ENCODE measurements at regions not wholly inside any gene's neighbourhood (a gene's known extent, or its start where the extent isn't known, plus 50 kb on each side); places are given as distances from the start of the nearest gene placed in this dataset.

DNA sequence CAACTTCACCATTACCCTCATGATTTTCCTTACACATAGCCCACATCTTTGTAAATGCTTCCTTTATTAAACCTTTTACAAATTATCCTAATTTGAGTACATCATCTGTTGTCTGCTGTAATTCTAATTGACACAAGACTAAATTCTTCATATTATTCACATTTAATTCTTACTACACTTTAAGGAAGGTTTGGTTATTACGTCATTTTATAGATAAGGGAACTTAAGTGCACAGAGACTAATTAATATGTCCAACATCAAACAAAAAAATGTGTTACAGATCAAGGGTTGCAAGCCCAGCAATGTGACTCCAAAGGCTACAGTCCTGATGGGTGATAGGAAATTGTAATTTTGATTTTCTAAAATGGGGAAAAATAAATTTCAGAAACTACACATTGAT, 289.1 kb upstream of the ZNF385D start:
- no peak for ATAC-seq
- TF ChIP-seq SNAI2 (CRISPR knock-in tag; IDR thresholded peaks at IDR 0.05) (no peak), ZNF70 (CRISPR knock-in tag; IDR thresholded peaks at IDR 0.05) (no peak), ZFP3 (CRISPR knock-in tag; IDR thresholded peaks at IDR 0.05) (no peak), ZC3H10 (CRISPR knock-in tag; IDR thresholded peaks at IDR 0.05) (no peak), ZNF565 (CRISPR knock-in tag; conservative IDR thresholded peaks at IDR 0.05; ENCODE audit: low read depth) (no peak), OSR1 (CRISPR knock-in tag; IDR thresholded peaks at IDR 0.05) (no peak), PPARA (CRISPR knock-in tag; IDR thresholded peaks at IDR 0.05; ENCODE audit: borderline replicate concordance) (no peak), TOX (CRISPR knock-in tag; IDR thresholded peaks at IDR 0.05; ENCODE audit: borderline replicate concordance) (no peak), ZNF8 (CRISPR knock-in tag; IDR thresholded peaks at IDR 0.05) (no peak), ARNTL (CRISPR knock-in tag; IDR thresholded peaks at IDR 0.05; ENCODE audit: borderline replicate concordance, low read depth) (no peak), TCF4 (CRISPR knock-in tag; IDR thresholded peaks at IDR 0.05; ENCODE audit: borderline replicate concordance) (no peak), ZFP30 (CRISPR knock-in tag; IDR thresholded peaks at IDR 0.05) (no peak), ISL1 (CRISPR knock-in tag; IDR thresholded peaks at IDR 0.05) (no peak)
- TF ChIP-seq, protein P1, sequence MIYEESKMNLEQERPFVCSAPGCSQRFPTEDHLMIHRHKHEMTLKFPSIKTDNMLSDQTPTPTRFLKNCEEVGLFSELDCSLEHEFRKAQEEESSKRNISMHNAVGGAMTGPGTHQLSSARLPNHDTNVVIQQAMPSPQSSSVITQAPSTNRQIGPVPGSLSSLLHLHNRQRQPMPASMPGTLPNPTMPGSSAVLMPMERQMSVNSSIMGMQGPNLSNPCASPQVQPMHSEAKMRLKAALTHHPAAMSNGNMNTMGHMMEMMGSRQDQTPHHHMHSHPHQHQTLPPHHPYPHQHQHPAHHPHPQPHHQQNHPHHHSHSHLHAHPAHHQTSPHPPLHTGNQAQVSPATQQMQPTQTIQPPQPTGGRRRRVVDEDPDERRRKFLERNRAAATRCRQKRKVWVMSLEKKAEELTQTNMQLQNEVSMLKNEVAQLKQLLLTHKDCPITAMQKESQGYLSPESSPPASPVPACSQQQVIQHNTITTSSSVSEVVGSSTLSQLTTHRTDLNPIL (CRISPR knock-in tag; IDR thresholded peaks at IDR 0.05; ENCODE audit: low read depth), result no peak
- TF ChIP-seq, protein P2, sequence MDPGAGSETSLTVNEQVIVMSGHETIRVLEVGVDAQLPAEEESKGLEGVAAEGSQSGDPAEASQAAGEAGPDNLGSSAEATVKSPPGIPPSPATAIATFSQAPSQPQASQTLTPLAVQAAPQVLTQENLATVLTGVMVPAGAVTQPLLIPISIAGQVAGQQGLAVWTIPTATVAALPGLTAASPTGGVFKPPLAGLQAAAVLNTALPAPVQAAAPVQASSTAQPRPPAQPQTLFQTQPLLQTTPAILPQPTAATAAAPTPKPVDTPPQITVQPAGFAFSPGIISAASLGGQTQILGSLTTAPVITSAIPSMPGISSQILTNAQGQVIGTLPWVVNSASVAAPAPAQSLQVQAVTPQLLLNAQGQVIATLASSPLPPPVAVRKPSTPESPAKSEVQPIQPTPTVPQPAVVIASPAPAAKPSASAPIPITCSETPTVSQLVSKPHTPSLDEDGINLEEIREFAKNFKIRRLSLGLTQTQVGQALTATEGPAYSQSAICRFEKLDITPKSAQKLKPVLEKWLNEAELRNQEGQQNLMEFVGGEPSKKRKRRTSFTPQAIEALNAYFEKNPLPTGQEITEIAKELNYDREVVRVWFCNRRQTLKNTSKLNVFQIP (CRISPR knock-in tag; IDR thresholded peaks at IDR 0.05; ENCODE audit: borderline replicate concordance, low read depth), result no peak
- TF ChIP-seq, protein P3, sequence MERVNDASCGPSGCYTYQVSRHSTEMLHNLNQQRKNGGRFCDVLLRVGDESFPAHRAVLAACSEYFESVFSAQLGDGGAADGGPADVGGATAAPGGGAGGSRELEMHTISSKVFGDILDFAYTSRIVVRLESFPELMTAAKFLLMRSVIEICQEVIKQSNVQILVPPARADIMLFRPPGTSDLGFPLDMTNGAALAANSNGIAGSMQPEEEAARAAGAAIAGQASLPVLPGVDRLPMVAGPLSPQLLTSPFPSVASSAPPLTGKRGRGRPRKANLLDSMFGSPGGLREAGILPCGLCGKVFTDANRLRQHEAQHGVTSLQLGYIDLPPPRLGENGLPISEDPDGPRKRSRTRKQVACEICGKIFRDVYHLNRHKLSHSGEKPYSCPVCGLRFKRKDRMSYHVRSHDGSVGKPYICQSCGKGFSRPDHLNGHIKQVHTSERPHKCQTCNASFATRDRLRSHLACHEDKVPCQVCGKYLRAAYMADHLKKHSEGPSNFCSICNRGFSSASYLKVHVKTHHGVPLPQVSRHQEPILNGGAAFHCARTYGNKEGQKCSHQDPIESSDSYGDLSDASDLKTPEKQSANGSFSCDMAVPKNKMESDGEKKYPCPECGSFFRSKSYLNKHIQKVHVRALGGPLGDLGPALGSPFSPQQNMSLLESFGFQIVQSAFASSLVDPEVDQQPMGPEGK (CRISPR knock-in tag; IDR thresholded peaks at IDR 0.05; ENCODE audit: borderline replicate concordance), result no peak
- TF ChIP-seq, protein P4, sequence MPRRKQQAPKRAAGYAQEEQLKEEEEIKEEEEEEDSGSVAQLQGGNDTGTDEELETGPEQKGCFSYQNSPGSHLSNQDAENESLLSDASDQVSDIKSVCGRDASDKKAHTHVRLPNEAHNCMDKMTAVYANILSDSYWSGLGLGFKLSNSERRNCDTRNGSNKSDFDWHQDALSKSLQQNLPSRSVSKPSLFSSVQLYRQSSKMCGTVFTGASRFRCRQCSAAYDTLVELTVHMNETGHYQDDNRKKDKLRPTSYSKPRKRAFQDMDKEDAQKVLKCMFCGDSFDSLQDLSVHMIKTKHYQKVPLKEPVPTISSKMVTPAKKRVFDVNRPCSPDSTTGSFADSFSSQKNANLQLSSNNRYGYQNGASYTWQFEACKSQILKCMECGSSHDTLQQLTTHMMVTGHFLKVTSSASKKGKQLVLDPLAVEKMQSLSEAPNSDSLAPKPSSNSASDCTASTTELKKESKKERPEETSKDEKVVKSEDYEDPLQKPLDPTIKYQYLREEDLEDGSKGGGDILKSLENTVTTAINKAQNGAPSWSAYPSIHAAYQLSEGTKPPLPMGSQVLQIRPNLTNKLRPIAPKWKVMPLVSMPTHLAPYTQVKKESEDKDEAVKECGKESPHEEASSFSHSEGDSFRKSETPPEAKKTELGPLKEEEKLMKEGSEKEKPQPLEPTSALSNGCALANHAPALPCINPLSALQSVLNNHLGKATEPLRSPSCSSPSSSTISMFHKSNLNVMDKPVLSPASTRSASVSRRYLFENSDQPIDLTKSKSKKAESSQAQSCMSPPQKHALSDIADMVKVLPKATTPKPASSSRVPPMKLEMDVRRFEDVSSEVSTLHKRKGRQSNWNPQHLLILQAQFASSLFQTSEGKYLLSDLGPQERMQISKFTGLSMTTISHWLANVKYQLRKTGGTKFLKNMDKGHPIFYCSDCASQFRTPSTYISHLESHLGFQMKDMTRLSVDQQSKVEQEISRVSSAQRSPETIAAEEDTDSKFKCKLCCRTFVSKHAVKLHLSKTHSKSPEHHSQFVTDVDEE (CRISPR knock-in tag; IDR thresholded peaks at IDR 0.05), result no peak
- TF ChIP-seq, protein P5, sequence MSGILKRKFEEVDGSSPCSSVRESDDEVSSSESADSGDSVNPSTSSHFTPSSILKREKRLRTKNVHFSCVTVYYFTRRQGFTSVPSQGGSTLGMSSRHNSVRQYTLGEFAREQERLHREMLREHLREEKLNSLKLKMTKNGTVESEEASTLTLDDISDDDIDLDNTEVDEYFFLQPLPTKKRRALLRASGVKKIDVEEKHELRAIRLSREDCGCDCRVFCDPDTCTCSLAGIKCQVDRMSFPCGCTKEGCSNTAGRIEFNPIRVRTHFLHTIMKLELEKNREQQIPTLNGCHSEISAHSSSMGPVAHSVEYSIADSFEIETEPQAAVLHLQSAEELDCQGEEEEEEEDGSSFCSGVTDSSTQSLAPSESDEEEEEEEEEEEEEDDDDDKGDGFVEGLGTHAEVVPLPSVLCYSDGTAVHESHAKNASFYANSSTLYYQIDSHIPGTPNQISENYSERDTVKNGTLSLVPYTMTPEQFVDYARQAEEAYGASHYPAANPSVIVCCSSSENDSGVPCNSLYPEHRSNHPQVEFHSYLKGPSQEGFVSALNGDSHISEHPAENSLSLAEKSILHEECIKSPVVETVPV (CRISPR knock-in tag; IDR thresholded peaks at IDR 0.05), result no peak

DNA sequence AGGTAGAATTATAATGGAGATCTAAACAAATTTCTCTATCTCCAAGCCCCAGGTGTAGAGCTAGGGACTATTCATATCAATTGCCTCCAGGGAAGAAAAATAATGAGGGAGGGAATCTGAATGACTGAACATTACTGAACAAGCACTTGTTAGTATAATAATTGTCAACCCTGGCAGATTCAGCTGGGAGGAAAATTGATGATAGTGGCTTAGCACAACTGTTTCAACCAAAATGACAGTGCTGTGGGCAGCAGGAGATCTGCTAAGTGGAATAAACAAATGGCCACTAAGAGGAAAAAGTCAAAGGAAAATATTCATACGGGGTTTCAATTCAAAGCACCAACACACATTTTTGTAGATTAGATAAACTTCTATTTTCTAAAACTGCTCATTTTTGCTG, 294.9 kb upstream of the ZNF385D start:
- no peak for ATAC-seq
- TF ChIP-seq RARB (CRISPR knock-in tag; IDR thresholded peaks at IDR 0.05) (no peak), TOX (CRISPR knock-in tag; IDR thresholded peaks at IDR 0.05; ENCODE audit: borderline replicate concordance) (no peak), ZNF8 (CRISPR knock-in tag; IDR thresholded peaks at IDR 0.05) (no peak), ZFP30 (CRISPR knock-in tag; IDR thresholded peaks at IDR 0.05) (no peak), PPARA (CRISPR knock-in tag; IDR thresholded peaks at IDR 0.05; ENCODE audit: borderline replicate concordance) (no peak), ARNTL (CRISPR knock-in tag; IDR thresholded peaks at IDR 0.05; ENCODE audit: borderline replicate concordance, low read depth) (no peak), ZNF70 (CRISPR knock-in tag; IDR thresholded peaks at IDR 0.05) (no peak), ISL1 (CRISPR knock-in tag; IDR thresholded peaks at IDR 0.05) (no peak), CSDC2 (CRISPR knock-in tag; IDR thresholded peaks at IDR 0.05) (no peak), TCF4 (CRISPR knock-in tag; IDR thresholded peaks at IDR 0.05; ENCODE audit: borderline replicate concordance) (no peak), OSR1 (CRISPR knock-in tag; IDR thresholded peaks at IDR 0.05) (no peak)
- TF ChIP-seq, protein P4 (CRISPR knock-in tag; IDR thresholded peaks at IDR 0.05), result no peak
- TF ChIP-seq, protein P3 (CRISPR knock-in tag; IDR thresholded peaks at IDR 0.05; ENCODE audit: borderline replicate concordance), result no peak
- TF ChIP-seq, protein P1 (CRISPR knock-in tag; IDR thresholded peaks at IDR 0.05; ENCODE audit: low read depth), result no peak
- TF ChIP-seq, protein P2 (CRISPR knock-in tag; IDR thresholded peaks at IDR 0.05; ENCODE audit: borderline replicate concordance, low read depth), result no peak

Measured in SK-N-SH treated with all-trans-retinoic acid at 6 μM for 48 hours (cell line).